OCI-LY1 (cell line): ENCODE measurements at regions not wholly inside any gene's neighbourhood (a gene's known extent, or its start where the extent isn't known, plus 50 kb on each side); places are given as distances from the start of the nearest gene placed in this dataset.

Experiments used
- CTCF ChIP-seq: fragments of 200-600 bp; sonication (generic), shearing (Covaris generic); IDR thresholded peaks from 2 replicates; pipeline ENCODE4 v1.5.1; 2017; ENCODE audit warnings: mild to moderate bottlenecking, antibody characterized with exemption, low read length, moderate library complexity, mixed read lengths
- EZH2 ChIP-seq: fragments of 200-600 bp; sonication (generic), shearing (Covaris generic); IDR thresholded peaks from 2 replicates; pipeline ENCODE4 v1.8.0; 2017; ENCODE audit warnings: borderline replicate concordance, mixed run types, mild to moderate bottlenecking, antibody characterized with exemption, low read length, moderate library complexity, mixed read lengths

GRCh38 chr6:92989656-92990055, 429.7 kb downstream of the EPHA7 start:
- TF ChIP-seq CTCF (no peak), EZH2 (no peak)
